ENCODE measurements at regions not wholly inside any gene's neighbourhood (a gene's known extent, or its start where the extent isn't known, plus 50 kb on each side); places are given as distances from the start of the nearest gene placed in this dataset.

DNA sequence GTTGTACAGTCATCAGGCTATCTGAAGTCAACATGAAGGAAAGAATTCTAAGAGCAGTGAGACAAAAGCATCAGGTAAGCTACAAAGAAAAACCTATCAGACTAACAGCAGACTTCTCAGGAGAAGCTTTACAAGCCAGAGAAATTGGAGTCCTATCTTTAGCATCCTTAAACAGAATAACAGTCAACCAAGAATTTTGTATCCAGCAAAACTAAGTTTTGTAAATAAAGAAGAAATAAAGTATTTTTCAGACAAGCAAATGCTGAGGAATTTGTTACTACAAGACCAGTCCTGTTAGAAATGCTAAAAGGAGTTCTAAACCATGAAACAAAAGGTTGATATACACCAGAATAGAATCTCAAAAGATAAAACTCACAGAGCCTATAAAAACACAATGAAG lies 501.2 kb downstream of the ZNF608 start:
- ATAC-seq, result no peak
- ChIA-PET POLR2A (no interaction called here), CTCF (ENCODE audit: low intra/inter-chr PET ratio) (no interaction called here)
- BruUV-seq (replicated peaks), result no TSS peak
- Histone ChIP-seq H3K27ac (ENCODE audit: extremely low read depth, low read depth, low read length) (no peak overlapping the region), H3K4me3 (no peak overlapping the region), H3K4me1 (replicated peaks in 1 of 2; ENCODE audit: control insufficient read depth in 2 of 2, insufficient read depth in 2 of 2, low read length in 2 of 2) (no peaks in the 10 kb centered on the region), H2AFZ (ENCODE audit: low read depth, low read length) (no peak overlapping the region), H3K9me3 (replicated peaks; ENCODE audit: control insufficient read depth, insufficient read depth, low read depth, low read length) (no peaks in the 10 kb centered on the region), H3K36me3 (ENCODE audit: control insufficient read depth, insufficient read depth, low read length) (no peaks in the 10 kb centered on the region), H3K79me2 (ENCODE audit: control insufficient read depth, insufficient read depth, low read length) (no peaks in the 10 kb centered on the region), H4K20me1 (replicated peaks; ENCODE audit: control insufficient read depth, insufficient read depth, low read length) (no peaks in the 10 kb centered on the region), H3K4me2 (ENCODE audit: insufficient read depth, low read length) (no peak overlapping the region), H3K27me3 (ENCODE audit: control insufficient read depth in 2 of 2, insufficient read depth in 2 of 2, low read length in 2 of 2) (no peaks in the 10 kb centered on the region), H3K9ac (ENCODE audit: insufficient read depth in 1 of 2, low read depth in 2 of 2, low read length in 2 of 2) (no peak overlapping the region), H3K9me1 (ENCODE audit: control insufficient read depth, insufficient read depth, low read length) (no peaks in the 10 kb centered on the region)
- no peak for TF ChIP-seq RFX5 (IDR thresholded peaks at IDR 0.05; ENCODE audit: low read depth, low read length)
- TF ChIP-seq TEAD1 (CRISPR knock-in tag; IDR thresholded peaks at IDR 0.05), result no peak
- intact Hi-C loops (cut with micrococcal nuclease), result no loop called here
- FAIRE-seq, result no peak
- DNase-seq (ENCODE audit: extremely low read depth in 1 of 4, low spot score in 3 of 4), result no peak
- in situ Hi-C loops (cut with MboI), result no loop called here

DNA sequence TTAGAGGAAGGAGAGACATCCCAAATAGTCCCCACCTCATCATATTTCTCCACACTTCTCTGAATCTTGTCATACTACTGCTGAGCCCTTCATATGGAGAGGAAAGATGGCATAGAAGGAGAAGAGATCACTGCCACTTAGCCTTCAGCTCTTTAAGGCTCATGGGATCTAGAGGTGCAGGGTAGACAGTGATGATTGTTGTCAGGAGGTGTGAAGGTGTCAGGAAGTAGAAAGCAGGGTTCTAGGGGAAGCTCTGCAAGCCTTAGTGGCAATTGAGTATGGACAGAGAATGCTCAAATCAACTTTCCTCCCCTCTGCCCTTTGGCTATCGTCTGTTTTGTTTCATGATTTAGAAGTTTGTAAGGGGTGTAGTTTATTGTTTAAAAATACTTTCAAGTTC lies 505.7 kb downstream of the ZNF608 start:
- Histone ChIP-seq H3K9me1 (ENCODE audit: control insufficient read depth, insufficient read depth, low read length) (no peaks in the 10 kb centered on the region), H3K27ac (ENCODE audit: extremely low read depth, low read depth, low read length) (no peak overlapping the region), H3K4me2 (ENCODE audit: insufficient read depth, low read length) (no peak overlapping the region), H4K20me1 (replicated peaks; ENCODE audit: control insufficient read depth, insufficient read depth, low read length) (no peaks in the 10 kb centered on the region), H3K4me3 (no peak overlapping the region), H3K36me3 (ENCODE audit: control insufficient read depth, insufficient read depth, low read length) (no peaks in the 10 kb centered on the region), H3K4me1 (replicated peaks in 1 of 2; ENCODE audit: control insufficient read depth in 2 of 2, insufficient read depth in 2 of 2, low read length in 2 of 2) (no peaks in the 10 kb centered on the region), H2AFZ (ENCODE audit: low read depth, low read length) (no peak overlapping the region), H3K9me3 (replicated peaks; ENCODE audit: control insufficient read depth, insufficient read depth, low read depth, low read length) (no peaks in the 10 kb centered on the region), H3K27me3 (ENCODE audit: control insufficient read depth in 2 of 2, insufficient read depth in 2 of 2, low read length in 2 of 2) (no peaks in the 10 kb centered on the region), H3K79me2 (ENCODE audit: control insufficient read depth, insufficient read depth, low read length) (no peaks in the 10 kb centered on the region), H3K9ac (ENCODE audit: insufficient read depth in 1 of 2, low read depth in 2 of 2, low read length in 2 of 2) (no peak overlapping the region)
- FAIRE-seq (no peak), DNase-seq (ENCODE audit: extremely low read depth in 1 of 4, low spot score in 3 of 4) (no peak), ATAC-seq (no peak)
- POLR2A ChIA-PET, result no interaction called here
- no TSS peak for BruUV-seq (replicated peaks)
- intact Hi-C loops (cut with micrococcal nuclease) (no loop called here), in situ Hi-C loops (cut with MboI) (no loop called here)
- 0% methylated on average over 1 of the region's 1 CpG for WGBS (ENCODE audit: insufficient coverage, low coverage, missing lambda C conversion rate)
- CTCF ChIA-PET (ENCODE audit: low intra/inter-chr PET ratio), result no interaction called here
- TF ChIP-seq, protein P1, sequence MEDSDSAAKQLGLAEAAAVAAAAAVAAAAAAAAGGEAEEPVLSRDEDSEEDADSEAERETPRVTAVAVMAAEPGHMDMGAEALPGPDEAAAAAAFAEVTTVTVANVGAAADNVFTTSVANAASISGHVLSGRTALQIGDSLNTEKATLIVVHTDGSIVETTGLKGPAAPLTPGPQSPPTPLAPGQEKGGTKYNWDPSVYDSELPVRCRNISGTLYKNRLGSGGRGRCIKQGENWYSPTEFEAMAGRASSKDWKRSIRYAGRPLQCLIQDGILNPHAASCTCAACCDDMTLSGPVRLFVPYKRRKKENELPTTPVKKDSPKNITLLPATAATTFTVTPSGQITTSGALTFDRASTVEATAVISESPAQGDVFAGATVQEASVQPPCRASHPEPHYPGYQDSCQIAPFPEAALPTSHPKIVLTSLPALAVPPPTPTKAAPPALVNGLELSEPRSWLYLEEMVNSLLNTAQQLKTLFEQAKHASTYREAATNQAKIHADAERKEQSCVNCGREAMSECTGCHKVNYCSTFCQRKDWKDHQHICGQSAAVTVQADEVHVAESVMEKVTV (CRISPR knock-in tag; IDR thresholded peaks at IDR 0.05), result no peak
- TF ChIP-seq ILF3 (IDR thresholded peaks at IDR 0.05; ENCODE audit: borderline replicate concordance), result no peak
- no peak for TF ChIP-seq NFRKB (IDR thresholded peaks at IDR 0.05; ENCODE audit: low read depth)
- no peak for TF ChIP-seq MED1 (CRISPR knock-in tag; IDR thresholded peaks at IDR 0.05; ENCODE audit: borderline replicate concordance)
- TF ChIP-seq CBX5 (IDR thresholded peaks at IDR 0.05; ENCODE audit: borderline replicate concordance, low read depth), result no peak
- no peak for TF ChIP-seq ETV5 (CRISPR knock-in tag; IDR thresholded peaks at IDR 0.05; ENCODE audit: low read depth)
- TF ChIP-seq POU5F1 (IDR thresholded peaks at IDR 0.05; ENCODE audit: borderline replicate concordance, low read depth, low read length, partially characterized antibody), result no peak

Data from K562 (cell line).